Ovary (tissue), 7 donors: ENCODE measurements at regions not wholly inside any gene's neighbourhood (a gene's known extent, or its start where the extent isn't known, plus 50 kb on each side); places are given as distances from the start of the nearest gene placed in this dataset.

Experiments used
- DNase-seq, 5 donors: peaks; one replicate each; pipeline ENCODE4 v3.0.0-alpha.2; 2019 to 2020
- H3K27ac ChIP-seq, 2 donors: fragments of 200-600 bp; one replicate each; pipeline versions ENCODE4 v1.5.1 to v1.8.0; 2019 to 2022
- H3K27me3 ChIP-seq: fragments of 200-600 bp; one replicate; pipeline ENCODE4 v1.8.0; 2022
- H3K36me3 ChIP-seq: fragments of 200-600 bp; sonication (generic); one replicate; pipeline ENCODE4 v1.5.1; 2019
- H3K4me1 ChIP-seq: one replicate; pipeline ENCODE4 v1.8.1; 2013; ENCODE audit warnings: mild to moderate bottlenecking, moderate library complexity; ENCODE audit not compliant: insufficient read depth
- H3K4me3 ChIP-seq: fragments of 200-600 bp; sonication (generic); one replicate; pipeline ENCODE4 v1.5.1; 2017
- H3K9me3 ChIP-seq, 2 donors: fragments of 200-600 bp in 1 of 2; sonication (generic) in 1 of 2; one replicate each; pipeline versions ENCODE4 v1.5.1 to v1.8.1; 2013 to 2019; ENCODE audit warnings: mild to moderate bottlenecking in 1 of 2, moderate library complexity in 1 of 2
- CTCF ChIP-seq, 3 donors: fragments of 450-650 bp in 2 of 3; fragments of 200-600 bp in 1 of 3; IDR thresholded peaks; one replicate each; pipeline versions ENCODE4 v1.5.1 to v1.8.0; 2016 to 2022; ENCODE audit warnings: antibody characterized with exemption in 3 of 3, mild to moderate bottlenecking in 1 of 3
- EP300 ChIP-seq: sonication (generic); formaldehyde crosslinking; IDR thresholded peaks from one replicate; pipeline ENCODE4 v1.6.1; 2017; ENCODE audit warnings: antibody characterized with exemption
- POLR2A ChIP-seq: fragments of 450-650 bp; IDR thresholded peaks from one replicate; pipeline ENCODE4 v1.6.1; 2017; ENCODE audit warnings: antibody characterized with exemption, mild to moderate bottlenecking, moderate library complexity
- WGBS, 3 donors: extraction: QIAGEN DNeasy Blood & Tissue Kit in 1 of 3; methylation state at CpG; one replicate each; pipeline versions ENCODE4 v1.1.5 to v1.1.7; 2013 to 2017; 5-methylcytosine and 5-hydroxymethylcytosine counted together
- intact Hi-C, 4 donors: fragments of 100-400 bp; cut with DNase I; formaldehyde crosslinking; loops; one replicate each; pipeline versions ENCODE4 v1.11.0 to v1.15.1; 2022 to 2023
- donor health status: DM: no; HTN: no; CAD: no; lungs with moderate emphysema.
- donor health status: DM: no; HTN: no; CAD: no.
- donor health status: Bipolar disorder and iron deficiency.
- donor health status: DM: no; HTN: no; CAD: no.
- donor health status: DM: yes; HTN: yes; CAD: no.

DNA sequence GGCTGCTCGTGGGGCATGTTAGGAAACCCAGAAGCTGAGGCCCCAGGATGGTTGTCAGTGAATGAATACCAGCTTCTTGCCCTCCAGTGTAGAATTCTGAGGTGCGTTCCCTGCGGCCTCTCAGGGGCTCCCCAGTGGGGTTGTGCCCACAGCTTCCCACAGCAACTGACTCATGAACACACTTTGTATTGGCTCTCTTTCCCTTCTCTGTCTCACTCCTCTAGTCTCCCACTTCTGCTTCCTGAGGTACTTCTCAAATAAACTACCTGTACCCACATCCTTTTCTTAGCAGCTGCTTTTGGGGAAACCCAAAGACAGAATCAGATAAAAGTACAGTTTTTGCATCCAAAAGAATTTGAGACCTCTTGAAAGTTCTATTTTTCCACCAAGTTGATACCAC lies 107.7 kb upstream of the JAG1 start:
- intact Hi-C loops: no loop called here
- H3K4me3 ChIP-seq: no peak overlapping the region
- H3K27ac ChIP-seq: no peak overlapping the region
- no peaks in the 10 kb centered on the region for H3K27me3 ChIP-seq
- WGBS, 3 donors: 75 to 85% (median 76%) methylated on average over 3 of the region's 3 CpGs
- H3K36me3 ChIP-seq: no peaks in the 10 kb centered on the region
- DNase-seq: no peak
- TF ChIP-seq EP300 (no peak), POLR2A (no peak), CTCF (IDR thresholded peaks at IDR 0.05) (no peak)
- H3K4me1 ChIP-seq: peaks cover 2% of the 10 kb centered on the region
- H3K9me3 ChIP-seq: no peaks in the 10 kb centered on the region

- peaks cover 2% of the 10 kb centered on the region for H3K4me1 ChIP-seq
- H3K27ac ChIP-seq: no peak overlapping the region
- DNase-seq: no peak
- intact Hi-C loops: no loop called here
- H3K36me3 ChIP-seq: no peaks in the 10 kb centered on the region
- TF ChIP-seq POLR2A (no peak), EP300 (no peak), CTCF (IDR thresholded peaks at IDR 0.05) (no peak)
- no peaks in the 10 kb centered on the region for H3K27me3 ChIP-seq
- H3K9me3 ChIP-seq: no peaks in the 10 kb centered on the region
- no peak overlapping the region for H3K4me3 ChIP-seq
- WGBS, 3 donors: 74 to 80% (median 79%) methylated on average over 4 of the region's 4 CpGs
Measured at GRCh38 chr20:10783707-10784553, 110.1 kb upstream of the JAG1 start.

DNA sequence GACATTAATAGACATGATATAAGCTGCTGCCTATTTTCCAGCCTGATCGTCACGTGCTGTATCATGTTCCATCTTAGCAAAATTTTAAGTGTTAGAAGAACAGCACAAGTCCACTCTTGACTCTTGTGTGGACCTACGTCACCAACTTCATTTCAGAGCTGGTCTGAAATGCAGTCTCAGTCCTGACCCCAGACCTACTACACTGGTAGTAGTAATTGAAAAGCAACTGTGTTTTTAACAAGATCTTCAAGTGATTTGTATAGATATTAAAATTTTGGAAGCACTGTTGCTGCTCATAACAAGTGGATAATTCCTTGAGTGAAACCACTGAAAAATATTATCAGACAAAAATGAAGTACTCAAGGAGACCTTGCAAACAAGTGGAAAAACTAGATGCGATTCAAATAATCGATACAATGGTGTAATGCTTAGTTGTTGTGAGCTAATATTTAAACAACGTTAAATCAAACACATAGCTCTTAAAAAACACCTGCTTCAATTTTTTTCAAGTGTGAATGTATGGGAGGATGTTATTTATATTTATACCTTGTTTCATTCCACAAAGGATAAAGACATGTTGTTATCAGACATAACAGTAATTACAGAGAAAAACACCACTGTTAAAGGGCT lies 110.9 kb upstream of the JAG1 start:
- 80 to 91% (median 89%) methylated on average over 6 of the region's 6 CpGs for WGBS, 3 donors
- TF ChIP-seq POLR2A (no peak), EP300 (no peak), CTCF (IDR thresholded peaks at IDR 0.05) (no peak)
- no peaks in the 10 kb centered on the region for H3K9me3 ChIP-seq
- H3K4me1 ChIP-seq: peaks cover 2% of the 10 kb centered on the region
- no peak overlapping the region for H3K4me3 ChIP-seq
- no peaks in the 10 kb centered on the region for H3K27me3 ChIP-seq
- DNase-seq: no peak
- H3K36me3 ChIP-seq: no peaks in the 10 kb centered on the region
- intact Hi-C loops: no loop called here
- H3K27ac ChIP-seq: no peak overlapping the region

DNA sequence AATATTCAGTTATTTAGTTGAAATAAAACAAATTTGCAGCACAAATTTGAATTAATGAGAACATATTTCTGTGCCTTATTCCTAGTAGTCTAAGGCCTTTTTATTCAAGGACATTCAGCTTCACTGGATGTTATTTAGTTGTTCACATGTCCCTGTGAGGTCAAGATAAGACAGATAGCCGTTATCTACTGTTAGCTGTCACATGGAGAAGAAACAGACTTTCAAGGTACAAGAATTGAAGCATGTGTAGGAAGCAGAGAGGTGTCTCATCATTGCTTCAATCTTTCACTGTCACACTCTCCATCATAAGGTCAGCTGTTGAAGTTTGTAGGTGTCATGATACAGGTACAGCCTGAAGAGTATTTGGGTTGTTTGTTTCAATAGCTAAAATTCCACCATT lies 112.9 kb upstream of the JAG1 start:
- Histone ChIP-seq H3K4me3 (no peak overlapping the region), H3K27me3 (no peaks in the 10 kb centered on the region), H3K9me3 (no peaks in the 10 kb centered on the region), H3K27ac (no peak overlapping the region), H3K4me1 (no peaks in the 10 kb centered on the region), H3K36me3 (no peaks in the 10 kb centered on the region)
- 42 to 49% (median 46%) methylated on average over 1 of the region's 1 CpG for WGBS, 3 donors
- TF ChIP-seq CTCF (IDR thresholded peaks at IDR 0.05) (no peak), POLR2A (no peak), EP300 (no peak)
- DNase-seq: no peak
- intact Hi-C loops: no loop called here
